Pancreas (tissue), 10 donors: ENCODE measurements at regions not wholly inside any gene's neighbourhood (a gene's known extent, or its start where the extent isn't known, plus 50 kb on each side); places are given as distances from the start of the nearest gene placed in this dataset.
A peak's percentile ranks its signal among the peaks of the same experiment; 100 is the strongest.

Source experiments
- ATAC-seq, 4 donors: fragments of 200-7000 bp; cut with Tn5 transposase; one replicate each; pipeline versions ENCODE4 v1.8.0 to v1.9.1; 2020; ENCODE audit warnings: mild to moderate bottlenecking in 4 of 4, moderate library complexity in 4 of 4
- DNase-seq, 6 donors: peaks; one replicate each; pipeline ENCODE4 v3.0.0-alpha.2; 2020
- FAIRE-seq: peaks from 2 replicates; lab custom pipeline; 2012; peaks lifted over from hg19 to GRCh38; lab: Jason Lieb, UNC
- H3K27ac ChIP-seq, 4 donors: fragments of 200-600 bp; sonication (generic); 1 replicate in 3 of 4; 2 replicates in 1 of 4; pipeline versions ENCODE4 v1.5.0 to v1.8.0; 2020
- H3K27me3 ChIP-seq, 4 donors: fragments of 200-600 bp; one replicate each; pipeline ENCODE4 v1.8.0; 2021
- H3K36me3 ChIP-seq, 3 donors: fragments of 200-600 bp; sonication (generic) in 1 of 3; one replicate each; pipeline versions ENCODE4 v1.5.0 to v1.8.0; 2020 to 2021
- H3K4me1 ChIP-seq, 3 donors: fragments of 200-600 bp; one replicate each; pipeline ENCODE4 v1.8.0; 2021
- H3K4me3 ChIP-seq, 4 donors: fragments of 200-600 bp; sonication (generic) in 2 of 4; one replicate each; pipeline versions ENCODE4 v1.5.0 to v1.8.0; 2020 to 2021
- H3K9me3 ChIP-seq, 4 donors: fragments of 200-600 bp; one replicate each; pipeline ENCODE4 v1.8.0; 2021
- CTCF ChIP-seq, 4 donors: fragments of 200-600 bp; sonication (generic) in 3 of 4; IDR thresholded peaks; one replicate each; pipeline versions ENCODE4 v1.5.0 to v1.8.0; 2021; ENCODE audit warnings: antibody characterized with exemption in 4 of 4
- WGBS, 2 donors: extraction: QIAGEN DNeasy Blood & Tissue Kit; methylation state at CpG; one replicate each; pipeline ENCODE4 v1.1.7; 2013; 5-methylcytosine and 5-hydroxymethylcytosine counted together
- intact Hi-C, 3 donors: fragments of 100-400 bp; cut with DNase I; formaldehyde crosslinking; loops; one replicate each; pipeline versions ENCODE4 v1.11.1 to v1.14.2; 2022
- donor health status: healthy with polysubstance abuse.
- donor health status: DM: no; HTN: no; CAD: no; lungs with moderate emphysema.
- donor health status: DM: no; HTN: no; CAD: no.
- donor health status: control.
- donor health status: control.
- donor health status: Bipolar disorder and iron deficiency.
- donor health status: DM: yes; HTN: yes; CAD: no.
- donor health status: DM: no; HTN: no; CAD: no.
- donor health status: DM: no; HTN: no; CAD: no.
- donor health status: DM: yes; HTN: yes; CAD: no.

GRCh38 chr3:117118604-117119003 lies 409.0 kb downstream of the TUSC7 start:
- Histone ChIP-seq H3K9me3 (no peaks in the 10 kb centered on the region), H3K4me1 (no peaks in the 10 kb centered on the region), H3K36me3 (no peaks in the 10 kb centered on the region), H3K4me3 (no peak overlapping the region), H3K27me3 (no peaks in the 10 kb centered on the region), H3K27ac (no peak overlapping the region)
- DNase-seq = no peak
- WGBS, 2 donors = 92 to 97% methylated on average over 1 of the region's 1 CpG
- ATAC-seq = no peak
- intact Hi-C loops = no loop called here
- FAIRE-seq = no peak
- no peak for TF ChIP-seq CTCF (IDR thresholded peaks at IDR 0.05)

GRCh38 chr3:117120014-117120413 lies 410.4 kb downstream of the TUSC7 start:
- no peak for FAIRE-seq
- TF ChIP-seq CTCF (IDR thresholded peaks at IDR 0.05) = no peak
- 71 to 77% methylated on average over 1 of the region's 1 CpG for WGBS, 2 donors
- intact Hi-C loops = no loop called here
- Histone ChIP-seq H3K4me3 (no peak overlapping the region), H3K4me1 (no peaks in the 10 kb centered on the region), H3K36me3 (no peaks in the 10 kb centered on the region), H3K27me3 (no peaks in the 10 kb centered on the region), H3K27ac (no peak overlapping the region), H3K9me3 (no peaks in the 10 kb centered on the region)
- DNase-seq = no peak
- no peak for ATAC-seq

- Histone ChIP-seq H3K27ac (no peak overlapping the region), H3K27me3 (no peaks in the 10 kb centered on the region), H3K4me1 (no peaks in the 10 kb centered on the region), H3K9me3 (no peaks in the 10 kb centered on the region), H3K36me3 (no peaks in the 10 kb centered on the region), H3K4me3 (no peak overlapping the region)
- intact Hi-C loops = no loop called here
- 39 to 41% methylated on average over 1 of the region's 1 CpG for WGBS, 2 donors
- DNase-seq (no peak), FAIRE-seq (no peak), ATAC-seq (no peak)
- TF ChIP-seq CTCF (IDR thresholded peaks at IDR 0.05) = no peak
Observed at GRCh38 chr3:117122609-117123008, 413.0 kb downstream of the TUSC7 start.

- TF ChIP-seq CTCF (IDR thresholded peaks at IDR 0.05) = no peak
- Histone ChIP-seq H3K4me1 (peaks cover 0 to 4% (median 0%) of the 10 kb centered on the region in 3 donors), H3K27me3 (no peaks in the 10 kb centered on the region), H3K27ac (no peak overlapping the region), H3K9me3 (no peaks in the 10 kb centered on the region), H3K4me3 (no peak overlapping the region), H3K36me3 (no peaks in the 10 kb centered on the region)
- ATAC-seq = no peak
- DNase-seq = no peak
- no peak for FAIRE-seq
- 68 to 73% methylated on average over 3 of the region's 3 CpGs for WGBS, 2 donors
- intact Hi-C loops = no loop called here
Observed at GRCh38 chr3:117126460-117126859, 416.9 kb downstream of the TUSC7 start.

- Histone ChIP-seq H3K9me3 (no peaks in the 10 kb centered on the region), H3K27me3 (no peaks in the 10 kb centered on the region), H3K4me1 (peaks cover 0 to 4% (median 0%) of the 10 kb centered on the region in 3 donors), H3K36me3 (no peaks in the 10 kb centered on the region), H3K27ac (no peak overlapping the region), H3K4me3 (no peak overlapping the region)
- 35 to 44% methylated on average over 5 of the region's 5 CpGs for WGBS, 2 donors
- DNase-seq (no peak), FAIRE-seq (no peak), ATAC-seq (peak in 1 of 4 donors; percentile 28)
- intact Hi-C loops = no loop called here
- TF ChIP-seq CTCF (IDR thresholded peaks at IDR 0.05) = peak in 1 of 4 donors; percentile 16
Observed at GRCh38 chr3:117126946-117127546, 417.5 kb downstream of the TUSC7 start.
